Endothelial cell of hepatic sinusoid (primary cell): ENCODE measurements at regions not wholly inside any gene's neighbourhood (a gene's known extent, or its start where the extent isn't known, plus 50 kb on each side); places are given as distances from the start of the nearest gene placed in this dataset.

Source experiments
- in situ Hi-C: cut with HindIII; loops from 2 replicates; pipeline ENCODE4 v1.10.0; 2017; ENCODE audit warnings: low sequenced_read_pairs

DNA sequence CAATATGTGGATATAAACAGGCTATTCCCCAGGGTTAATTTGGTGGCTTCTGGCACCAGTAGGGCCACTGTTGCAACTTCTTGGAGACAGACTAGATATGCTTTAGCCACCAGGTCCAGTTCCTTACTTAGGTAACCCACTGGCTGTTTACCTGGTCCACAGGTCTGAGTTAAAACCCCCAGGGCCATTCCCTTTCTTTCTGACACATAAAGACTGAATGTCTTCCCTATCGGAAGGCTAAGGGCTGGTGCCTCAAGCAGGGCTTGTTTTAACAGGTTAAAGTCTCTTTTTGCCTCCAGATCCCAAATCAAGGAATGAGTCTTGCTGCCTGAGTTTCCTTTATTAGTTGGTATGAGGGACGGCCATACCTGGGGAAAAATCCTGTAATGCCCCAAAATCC, 1052.7 kb upstream of the CNTN5 start:
- in situ Hi-C loops = no loop called here

DNA sequence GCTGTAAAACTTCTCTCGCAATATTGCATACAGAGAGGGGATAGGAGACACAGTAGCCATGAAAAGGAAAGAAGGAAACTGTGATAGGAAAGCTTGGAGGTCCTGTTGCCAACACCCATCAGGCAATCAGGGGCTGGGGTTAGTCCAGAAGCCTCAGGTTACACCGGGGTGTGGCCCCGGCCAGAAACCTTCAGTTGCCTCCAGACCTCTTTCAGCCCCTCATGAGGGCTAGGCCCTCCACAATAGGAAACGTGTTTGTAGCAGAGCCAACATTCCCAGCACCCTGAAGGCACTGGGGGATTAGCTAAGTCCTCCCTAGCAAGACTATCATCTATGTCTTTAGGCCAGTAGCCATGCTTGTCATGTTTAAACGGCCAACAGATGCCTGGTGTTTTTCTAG, 1048.0 kb upstream of the CNTN5 start:
- in situ Hi-C loops = no loop called here

DNA sequence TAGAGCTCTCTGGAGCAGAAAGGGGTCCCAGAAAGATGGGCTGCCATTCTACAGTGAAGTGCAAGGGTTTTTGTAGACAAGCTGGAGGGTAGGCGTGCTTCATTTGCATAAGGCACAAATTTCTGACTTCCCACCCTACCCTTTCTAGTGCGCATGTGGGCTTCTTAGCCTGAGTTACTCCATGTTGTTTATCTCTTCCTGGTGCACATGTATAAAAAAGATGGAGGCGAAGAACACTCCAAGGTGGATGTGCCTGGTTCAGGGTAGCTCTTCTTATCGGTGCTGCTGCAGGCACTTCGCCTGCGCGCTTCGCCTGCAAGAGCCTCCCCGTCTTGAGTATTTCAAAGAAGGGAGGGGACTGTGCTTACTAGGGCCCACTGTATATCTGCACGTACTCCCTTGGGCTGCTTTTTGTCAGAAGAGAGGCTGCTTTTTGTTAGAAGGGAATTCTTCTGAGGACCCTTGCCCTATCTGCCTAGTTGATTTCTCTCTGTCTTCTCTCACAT, 1047.3 kb upstream of the CNTN5 start:
- in situ Hi-C loops = no loop called here

DNA sequence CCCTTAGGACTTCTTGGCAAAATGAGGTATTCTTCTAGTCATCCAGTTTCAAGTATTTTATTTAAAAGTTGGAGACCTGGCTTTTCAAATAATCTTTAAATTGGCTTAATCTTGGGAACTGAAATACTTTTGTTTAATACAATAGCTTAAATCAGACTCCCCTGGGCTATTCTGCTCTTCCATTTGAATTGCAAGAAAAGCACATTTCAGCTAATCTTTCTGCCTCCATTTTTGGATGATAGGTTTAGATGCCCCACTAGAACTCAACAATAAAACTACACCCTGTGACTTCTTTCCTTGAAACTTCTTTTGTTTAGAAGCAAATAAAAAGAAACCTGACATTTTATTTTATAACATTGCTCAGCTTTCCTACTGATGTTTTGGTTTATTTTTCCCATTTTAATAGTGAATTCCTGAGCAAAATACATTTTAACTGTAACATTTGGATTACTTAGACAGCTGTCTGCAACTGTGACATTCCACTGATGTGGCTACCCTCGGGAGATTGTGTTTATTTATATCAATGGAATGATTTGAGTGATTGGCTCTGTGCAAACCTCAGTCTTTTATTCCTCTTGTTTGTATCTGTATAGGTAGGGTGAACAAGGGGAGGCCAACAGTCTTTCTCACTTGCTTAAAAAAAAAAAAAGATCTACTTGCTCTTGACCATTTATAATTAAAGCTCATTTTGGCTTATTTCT, 1045.8 kb upstream of the CNTN5 start:
- in situ Hi-C loops = no loop called here

DNA sequence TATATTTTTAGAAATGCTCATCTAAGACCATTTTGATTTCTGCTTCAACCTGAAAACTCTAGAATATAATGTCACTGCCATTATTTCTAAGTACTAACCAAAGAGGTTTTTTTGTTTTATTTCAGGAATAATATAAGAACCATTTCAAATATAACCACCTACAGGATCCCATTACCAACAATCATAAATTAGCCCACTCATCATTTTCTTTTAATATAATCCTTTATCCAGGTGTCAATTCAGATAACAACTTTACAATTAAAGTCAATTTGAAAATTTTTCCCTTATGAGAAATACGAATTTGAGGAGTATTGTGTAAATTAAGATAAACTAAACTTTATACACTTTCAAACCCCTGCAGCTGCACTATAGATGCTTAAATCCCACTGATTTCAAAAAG, 1043.0 kb upstream of the CNTN5 start:
- in situ Hi-C loops = no loop called here

DNA sequence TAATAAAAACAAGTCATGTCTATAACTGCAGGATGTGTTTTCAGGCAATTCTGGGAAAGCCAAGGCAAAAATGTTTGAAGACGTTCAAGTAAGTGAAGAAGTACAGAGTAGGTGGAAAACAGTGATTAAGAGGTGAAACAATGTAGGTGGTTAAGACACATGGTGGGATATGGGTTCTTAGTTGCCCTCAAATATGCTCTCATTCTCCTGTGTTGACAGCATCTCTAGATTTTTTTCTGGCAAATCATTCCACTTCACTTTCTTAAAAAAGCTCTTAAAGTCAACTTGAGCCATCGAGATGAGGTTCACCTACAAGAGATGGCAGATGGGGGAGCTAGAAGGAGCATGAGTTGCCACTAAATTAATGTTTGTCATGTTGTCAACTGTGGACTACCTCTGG, 1041.0 kb upstream of the CNTN5 start:
- in situ Hi-C loops = no loop called here

DNA sequence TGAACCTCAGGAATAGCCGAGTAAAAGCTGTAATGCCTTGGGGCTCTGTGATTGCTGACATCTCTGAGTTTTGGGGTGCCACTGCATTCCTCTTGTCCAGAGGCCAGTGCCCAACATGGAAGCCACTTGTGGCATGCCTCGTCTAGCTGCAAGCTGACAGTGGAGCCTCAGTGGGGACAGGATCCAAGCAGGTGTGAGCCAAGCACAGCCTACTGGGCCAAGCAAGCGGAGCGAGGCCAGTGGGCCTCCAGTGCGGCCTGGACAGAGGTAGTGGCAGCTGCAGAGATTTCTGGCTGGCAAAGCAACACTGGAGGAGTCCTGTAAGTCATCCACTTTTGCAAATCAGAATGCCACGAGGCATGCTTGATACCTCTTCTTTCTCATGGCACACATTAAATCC, 1038.2 kb upstream of the CNTN5 start:
- in situ Hi-C loops = no loop called here

DNA sequence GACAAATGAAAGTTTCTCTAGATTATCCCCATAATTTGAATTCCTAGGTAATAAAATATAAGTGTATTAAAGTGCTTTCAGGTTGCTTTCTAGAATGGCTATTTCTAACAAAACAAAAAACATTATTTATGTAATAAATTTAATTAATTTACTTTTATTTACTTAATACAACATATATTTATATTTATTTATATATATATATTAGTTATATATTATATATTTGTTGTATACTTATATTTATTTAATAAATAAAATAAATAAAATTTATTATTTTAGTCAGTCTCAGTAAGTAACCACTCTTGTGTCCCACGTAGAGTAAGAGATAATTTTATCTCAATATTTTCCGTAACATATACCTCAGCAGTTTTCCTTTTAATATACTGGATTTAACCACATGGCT, 1031.6 kb upstream of the CNTN5 start:
- in situ Hi-C loops = no loop called here

DNA sequence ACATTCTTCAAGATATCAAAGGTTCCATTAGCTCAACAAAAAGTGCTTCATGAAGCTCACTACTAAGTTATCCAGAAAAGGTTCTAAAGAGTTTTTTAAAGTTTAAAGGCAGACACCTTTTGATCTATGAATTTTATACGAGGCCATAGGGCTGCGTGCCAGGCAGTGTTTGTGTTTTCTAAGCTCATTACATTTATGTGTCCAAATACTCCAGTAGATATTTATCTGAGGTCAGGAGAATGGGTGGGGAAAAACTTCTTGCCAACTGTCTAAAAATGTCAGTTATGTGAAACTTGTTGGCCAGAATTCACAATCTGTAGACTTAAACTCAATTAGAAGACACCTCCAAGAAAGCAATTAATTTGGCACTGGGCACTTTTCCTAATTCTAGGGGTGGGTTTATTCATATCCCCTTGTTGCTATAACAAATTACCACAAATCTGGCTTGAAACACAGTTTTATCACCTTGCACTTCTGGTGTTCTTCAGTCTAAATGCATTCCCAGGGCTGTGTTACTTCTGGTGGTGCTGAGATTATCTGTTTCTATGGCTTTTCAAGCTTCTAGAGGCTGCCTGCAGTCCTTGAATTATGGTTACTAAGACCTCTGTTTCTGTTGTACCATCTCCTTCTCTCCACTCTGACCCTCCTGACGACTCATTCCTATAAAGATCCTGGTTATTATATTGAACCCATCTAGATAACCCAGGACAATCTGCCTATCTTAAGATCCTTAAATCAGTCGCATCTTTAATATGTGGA, 1030.4 kb upstream of the CNTN5 start:
- in situ Hi-C loops = no loop called here

DNA sequence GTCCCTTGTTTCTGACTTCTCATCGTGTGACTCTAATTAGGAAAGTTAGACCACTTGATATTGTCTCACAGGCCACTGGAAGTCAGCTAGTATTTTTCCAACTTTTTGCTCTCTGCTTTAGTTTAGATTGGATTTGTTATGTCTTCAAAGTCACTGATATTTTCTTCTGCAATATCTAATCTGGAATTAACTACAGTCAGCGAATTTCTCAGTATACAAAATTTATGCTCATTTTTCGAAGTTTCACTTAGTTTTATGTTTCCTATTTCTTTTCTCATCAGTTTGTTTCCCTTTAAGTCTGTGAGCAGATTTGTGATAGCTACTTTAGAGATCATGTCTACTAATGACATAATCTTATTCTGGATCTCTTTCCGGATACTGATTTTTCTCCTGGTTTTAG, 1027.2 kb upstream of the CNTN5 start:
- in situ Hi-C loops = no loop called here

DNA sequence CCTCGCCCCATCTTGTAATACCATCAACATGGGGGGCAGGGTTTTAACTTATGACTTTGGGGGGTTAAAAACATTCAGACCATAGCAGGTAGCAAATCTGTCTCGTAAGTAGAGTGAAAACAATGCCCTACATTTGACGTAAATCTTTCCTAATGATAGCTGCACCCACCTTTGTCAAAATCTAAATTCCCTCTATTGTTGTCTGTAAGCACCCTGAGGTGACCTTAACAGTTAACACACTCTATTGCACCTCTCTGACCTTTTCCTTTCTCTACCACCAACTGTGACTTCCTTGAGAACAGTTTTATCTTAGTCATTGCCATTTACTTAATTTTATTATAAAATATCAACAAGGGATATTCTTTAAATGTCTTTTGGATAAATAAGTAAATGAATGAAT, 1024.9 kb upstream of the CNTN5 start:
- in situ Hi-C loops = no loop called here

DNA sequence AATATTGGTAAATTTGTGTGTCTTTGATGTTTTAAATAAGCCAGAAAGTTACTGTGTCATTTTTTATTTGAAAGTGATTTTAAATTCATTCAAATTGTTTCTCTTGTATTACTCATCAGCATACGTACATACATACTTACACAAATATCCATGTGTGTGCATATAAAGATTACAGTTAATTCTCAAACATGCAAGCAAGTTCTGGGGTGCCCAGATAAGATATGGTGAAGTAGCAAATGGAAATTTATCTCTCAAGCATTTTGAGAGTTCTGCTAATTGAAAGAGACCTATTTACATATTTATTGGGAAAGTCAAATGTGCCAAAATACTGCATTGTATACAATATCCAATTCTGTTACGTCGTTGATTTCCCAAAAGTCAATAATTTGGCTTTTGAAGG, 1024.0 kb upstream of the CNTN5 start:
- in situ Hi-C loops = no loop called here

DNA sequence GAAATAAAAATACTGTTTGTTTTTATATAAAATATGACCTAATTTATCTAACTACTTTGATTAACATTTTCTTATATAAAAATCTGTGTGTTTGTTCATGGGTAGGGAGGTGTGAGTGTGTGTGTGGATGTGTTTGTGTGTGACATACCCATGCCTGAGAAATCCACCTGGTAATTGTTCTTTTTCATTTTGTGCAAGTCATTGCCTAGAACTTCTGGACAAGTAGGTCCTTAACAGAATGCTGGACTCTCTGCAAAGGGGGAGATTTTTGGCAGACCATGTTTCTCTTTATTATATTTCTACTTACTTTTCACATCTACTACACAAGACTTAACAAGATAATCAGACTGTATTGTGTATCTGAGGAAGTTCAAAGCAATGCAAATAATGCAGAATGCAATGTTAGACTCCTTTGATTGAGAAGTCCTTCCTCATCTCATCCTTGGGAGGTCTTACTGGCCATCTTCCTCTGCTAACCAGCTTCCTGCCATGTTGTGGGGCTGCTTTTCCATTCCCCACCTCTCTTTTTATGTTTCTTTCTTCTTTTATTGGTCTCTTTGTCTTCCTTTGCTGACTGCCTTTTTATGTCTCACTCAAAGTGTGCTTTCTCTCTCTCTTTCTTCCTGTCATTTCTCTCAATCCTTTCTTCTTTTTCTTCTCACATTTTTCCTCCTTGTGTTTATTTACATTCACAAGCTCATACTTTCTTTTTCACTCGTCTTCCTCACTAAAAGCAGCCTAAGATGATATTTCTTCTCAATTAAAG, 1017.0 kb upstream of the CNTN5 start:
- in situ Hi-C loops = no loop called here

DNA sequence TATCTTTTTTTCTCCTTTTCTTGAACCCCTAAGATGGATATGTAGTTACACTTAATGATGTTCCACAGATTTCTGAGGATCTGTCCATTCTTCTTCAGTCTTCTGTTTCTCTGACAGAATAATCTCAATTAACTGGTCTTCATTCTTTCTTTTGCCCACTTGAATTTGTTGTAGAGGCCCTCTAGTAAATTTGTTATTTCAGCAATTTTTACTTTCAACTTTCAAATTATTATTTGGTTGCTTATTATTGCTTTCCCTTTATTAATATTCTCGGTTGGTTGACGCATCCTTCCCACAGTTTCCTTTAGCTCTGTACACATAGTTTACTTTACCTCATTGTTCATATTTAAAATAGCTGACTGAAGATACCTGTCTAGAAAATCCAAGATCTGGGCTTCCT, 1013.7 kb upstream of the CNTN5 start:
- in situ Hi-C loops = no loop called here

DNA sequence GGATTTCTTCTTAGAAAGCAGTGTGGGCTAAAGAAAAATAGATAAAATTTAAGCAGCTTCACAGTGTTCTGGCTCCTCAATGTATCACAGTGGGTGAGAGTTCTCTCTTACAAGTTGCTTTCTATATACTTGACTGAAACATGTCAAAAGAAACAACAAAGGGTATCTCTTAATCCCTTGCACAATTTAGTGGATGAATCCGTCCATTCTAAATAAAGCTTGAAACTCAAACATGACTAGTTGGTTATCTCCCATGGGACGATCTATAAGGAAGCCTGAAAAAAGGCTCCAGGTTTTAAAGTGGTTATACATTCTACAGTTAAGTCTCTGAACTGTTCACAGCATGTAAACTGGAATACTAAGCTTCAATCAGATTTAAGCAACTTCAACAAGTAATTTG, 993.1 kb upstream of the CNTN5 start:
- in situ Hi-C loops = no loop called here

DNA sequence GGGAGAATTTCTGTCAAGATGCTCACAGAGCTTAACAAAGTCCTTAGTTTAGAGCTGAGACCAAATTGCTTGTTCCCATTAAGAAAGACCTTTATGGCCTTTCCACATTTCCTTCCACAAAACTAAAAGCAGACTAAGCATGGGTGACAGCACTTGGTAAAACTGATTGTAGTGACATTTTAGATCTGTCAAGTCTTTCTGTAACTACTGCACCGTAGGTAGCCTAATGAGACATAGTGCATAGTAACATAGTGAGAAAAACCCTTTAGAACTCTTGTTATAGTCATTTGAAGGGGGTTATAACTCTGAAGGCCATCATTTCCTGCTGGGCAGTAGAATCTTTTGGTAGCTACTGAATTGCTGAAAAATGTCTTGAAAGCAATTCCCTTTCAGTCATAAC, 990.9 kb upstream of the CNTN5 start:
- in situ Hi-C loops = no loop called here

DNA sequence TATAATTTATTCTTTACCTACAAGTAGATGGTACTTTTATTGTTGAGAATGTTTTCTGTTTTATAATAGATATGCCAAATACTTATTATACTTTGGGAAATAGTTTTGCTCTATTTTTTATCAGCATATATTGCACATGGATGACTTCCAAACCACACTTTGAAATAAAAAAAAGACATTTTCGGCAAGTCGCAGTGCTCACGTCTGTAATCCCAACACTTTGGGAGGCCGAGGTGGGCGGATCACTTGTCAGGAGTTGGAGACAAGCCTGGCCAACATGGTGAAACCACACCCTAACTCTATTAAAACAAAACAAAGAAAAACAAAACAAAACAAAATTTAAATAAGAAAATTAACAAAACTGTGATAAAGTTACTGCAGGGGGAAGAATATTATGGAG, 983.9 kb upstream of the CNTN5 start:
- in situ Hi-C loops = no loop called here

DNA sequence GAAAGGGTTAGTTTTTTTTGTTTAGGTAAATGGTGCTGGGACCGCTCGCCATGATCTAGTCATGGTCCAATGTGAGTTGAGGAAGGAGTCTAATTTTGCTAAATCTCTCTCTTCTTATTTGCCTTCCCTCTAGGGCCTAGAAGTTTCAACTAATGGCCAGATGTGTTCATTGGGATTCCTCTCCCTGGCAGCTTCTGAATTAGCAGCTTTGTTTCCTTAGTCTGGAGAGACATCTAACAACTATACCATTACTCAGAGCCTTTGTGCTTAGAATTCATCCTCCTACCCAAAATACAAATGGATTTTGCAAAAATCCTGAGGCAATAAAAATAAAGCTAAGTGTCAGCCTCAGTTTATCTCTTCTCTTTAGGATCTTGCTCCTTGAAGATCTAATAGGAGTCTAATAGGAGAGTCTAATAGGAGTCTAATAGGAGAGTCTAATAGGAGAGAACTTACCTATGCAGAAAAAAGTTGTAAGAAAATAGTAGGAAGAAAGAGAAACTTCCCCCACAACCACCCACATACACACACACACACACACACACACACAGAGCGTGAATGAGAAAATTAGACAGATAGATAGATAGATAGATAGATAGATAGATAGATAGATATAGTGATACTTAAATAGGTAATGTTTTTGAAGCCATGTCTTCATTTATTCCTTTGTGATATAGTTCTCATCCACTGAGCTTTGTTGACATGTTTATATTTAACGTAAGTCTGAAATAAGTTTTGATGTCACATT, 980.5 kb upstream of the CNTN5 start:
- in situ Hi-C loops = no loop called here

DNA sequence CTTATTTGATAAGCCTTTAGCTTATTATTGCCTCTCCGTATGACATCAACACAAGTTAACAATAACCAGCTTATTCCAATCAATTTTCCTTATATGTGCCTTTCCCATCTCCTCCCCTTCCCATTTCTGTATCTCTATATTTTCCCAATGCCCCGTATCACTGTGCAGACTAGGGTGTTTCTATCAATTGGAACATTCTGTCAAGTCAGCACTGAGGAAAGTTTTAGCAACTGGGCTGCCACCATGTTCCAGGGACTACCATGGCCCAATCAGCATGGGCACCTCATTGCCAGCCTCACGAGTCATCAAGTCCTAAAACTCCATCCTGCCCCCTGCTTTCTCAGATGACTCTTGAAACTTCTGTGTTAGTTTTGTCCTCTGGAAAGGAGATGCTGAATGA, 973.1 kb upstream of the CNTN5 start:
- in situ Hi-C loops = no loop called here

DNA sequence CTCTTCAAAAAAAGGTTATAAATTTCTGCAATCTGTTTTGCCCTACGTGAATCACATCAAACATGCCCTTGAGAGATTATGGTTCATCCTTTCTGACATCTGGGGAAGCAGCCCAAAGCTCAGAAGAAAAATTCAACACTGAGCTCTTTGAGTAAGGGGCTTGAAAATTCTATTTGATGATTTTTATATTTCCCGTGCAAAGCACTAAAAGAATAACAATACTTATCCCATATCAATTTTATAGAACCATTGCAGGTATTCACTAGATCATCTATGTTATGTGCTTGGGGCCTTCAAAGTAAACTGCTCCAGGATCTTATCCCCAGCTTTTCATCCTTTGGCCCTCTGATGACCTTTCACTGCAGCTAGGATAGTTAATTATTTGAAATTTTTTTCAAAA, 966.9 kb upstream of the CNTN5 start:
- in situ Hi-C loops = no loop called here

DNA sequence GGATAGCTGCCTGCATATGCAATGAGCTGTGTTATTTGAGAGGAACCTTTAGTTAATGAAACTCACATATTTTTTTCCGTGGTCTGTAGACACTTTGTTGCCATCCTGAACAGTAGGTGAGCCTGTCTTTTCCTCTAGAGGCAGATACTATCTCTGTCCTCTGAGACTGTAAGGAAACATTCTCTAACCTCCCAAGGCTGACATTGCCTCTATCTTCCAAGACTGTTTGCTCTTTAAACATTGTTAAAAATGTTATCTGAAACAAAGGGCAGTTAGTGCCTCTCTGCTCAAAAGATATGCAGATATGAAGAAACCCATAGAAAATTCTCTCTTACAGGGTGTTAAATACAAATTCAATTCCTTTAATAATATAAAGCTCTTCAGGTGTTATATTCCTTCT, 963.8 kb upstream of the CNTN5 start:
- in situ Hi-C loops = no loop called here
